HG03103 (cell line): ENCODE measurements at regions not wholly inside any gene's neighbourhood (a gene's known extent, or its start where the extent isn't known, plus 50 kb on each side); places are given as distances from the start of the nearest gene placed in this dataset.
"Not testable (repeated sequence)": the region's sequence is repeated elsewhere in the genome, so short reads cannot be mapped to it uniquely, and the experiment has no call there.

Source experiments
- ATAC-seq: cut with Tn5 transposase; IDR thresholded peaks from one replicate; pipeline ENCODE4 v1.9.1; 2021; ENCODE audit warnings: low read depth; ENCODE audit not compliant: unreplicated experiment

GRCh38 chr2:2662037-2662846 lies 331.2 kb upstream of the MYT1L start:
- ATAC-seq = no peak

GRCh38 chr2:2660789-2661355 lies 329.8 kb upstream of the MYT1L start:
- ATAC-seq = no peak

- no peak for ATAC-seq
Measured at GRCh38 chr2:2657121-2657962, 326.3 kb upstream of the MYT1L start.

- ATAC-seq = no peak
Measured at GRCh38 chr2:2656115-2657011, 325.3 kb upstream of the MYT1L start.

- no peak for ATAC-seq
Measured at GRCh38 chr2:2655453-2656114, 324.5 kb upstream of the MYT1L start.

- no peak for ATAC-seq
Measured at GRCh38 chr2:2653231-2653630, 322.2 kb upstream of the MYT1L start.

- ATAC-seq = no peak
Measured at GRCh38 chr2:2650608-2651375, 319.7 kb upstream of the MYT1L start.

- ATAC-seq = no peak
Measured at GRCh38 chr2:2649109-2650072, 318.3 kb upstream of the MYT1L start.

- ATAC-seq = no peak
Measured at GRCh38 chr2:2648094-2648493, 317.0 kb upstream of the MYT1L start.

GRCh38 chr2:2647141-2647541 lies 316.1 kb upstream of the MYT1L start:
- no peak for ATAC-seq

- ATAC-seq = no peak
Measured at GRCh38 chr2:2646433-2647051, 315.5 kb upstream of the MYT1L start.

- no peak for ATAC-seq
Measured at GRCh38 chr2:2645162-2645855, 314.2 kb upstream of the MYT1L start.

GRCh38 chr2:2644751-2645150 lies 313.7 kb upstream of the MYT1L start:
- not testable (repeated sequence) for ATAC-seq

GRCh38 chr2:2644040-2644439 lies 313.0 kb upstream of the MYT1L start:
- ATAC-seq = no peak

GRCh38 chr2:2642906-2643890 lies 312.1 kb upstream of the MYT1L start:
- no peak for ATAC-seq
